HEK293 (cell line): ENCODE measurements at regions not wholly inside any gene's neighbourhood (a gene's known extent, or its start where the extent isn't known, plus 50 kb on each side); places are given as distances from the start of the nearest gene placed in this dataset.

Source experiments
- CTCF ChIA-PET: fragments of 350-600 bp; formaldehyde crosslinking; extraction: SDS; loops from one replicate; lab custom pipeline; 2021; ENCODE audit warnings: antibody characterized with exemption; lab: Yijun Ruan, JAX
- POLR2A ChIA-PET: fragments of 300-600 bp; formaldehyde crosslinking; extraction: SDS; loops from one replicate; lab custom pipeline; 2020; ENCODE audit warnings: antibody characterized with exemption, inconsistent platforms; lab: Yijun Ruan, JAX
- H3K27ac ChIP-seq: fragments of 200-500 bp; sonication (Bioruptor generic); 2 replicates; pipeline ENCODE4 v1.5.1; 2014; ENCODE audit warnings: low read depth, low read length, control low read depth, inconsistent platforms; ENCODE audit errors: extremely low read depth
- H3K36me3 ChIP-seq, 2 experiments: fragments of 200-500 bp in 1 of 2; sonication (Bioruptor generic) in 1 of 2; 1 replicate in 1 of 2; 2 replicates in 1 of 2; pipeline ENCODE4 v1.5.1; 2014 to 2017; ENCODE audit warnings: inconsistent platforms in 2 of 2, low read length in 2 of 2; ENCODE audit not compliant: control insufficient read depth in 2 of 2, insufficient read depth in 1 of 2
- H3K4me1 ChIP-seq: fragments of 200-500 bp; sonication (Bioruptor generic); 2 replicates; pipeline ENCODE4 v1.5.1; 2014; ENCODE audit warnings: mild to moderate bottlenecking, low read length, inconsistent platforms; ENCODE audit not compliant: control insufficient read depth, insufficient read depth
- H3K4me3 ChIP-seq: 2 replicates; pipeline ENCODE4 v1.5.1; 2011; ENCODE audit warnings: low read depth, mild to moderate bottlenecking, control low read depth, low read length, moderate library complexity
- H3K9me3 ChIP-seq: fragments of 200-500 bp; sonication (Bioruptor generic); 2 replicates; pipeline ENCODE4 v1.5.1; 2014; ENCODE audit warnings: low read depth, low read length, inconsistent platforms; ENCODE audit not compliant: control insufficient read depth, insufficient read depth
- GLIS1 ChIP-seq: fragments of 450-650 bp; formaldehyde crosslinking; IDR thresholded peaks from 2 replicates; pipeline ENCODE4 v1.5.1; 2016; ENCODE audit warnings: missing biosample characterization, missing genetic modification characterization
- KLF10 ChIP-seq: fragments of 450-650 bp; IDR thresholded peaks from 2 replicates; pipeline ENCODE4 v1.5.1; 2018; ENCODE audit warnings: missing biosample characterization, mild to moderate bottlenecking, missing genetic modification characterization
- MZF1 ChIP-seq: fragments of 450-650 bp; formaldehyde crosslinking; IDR thresholded peaks from 2 replicates; pipeline ENCODE4 v1.5.1; 2017; ENCODE audit warnings: missing biosample characterization, missing genetic modification characterization, borderline replicate concordance
- SCRT1 ChIP-seq: fragments of 450-650 bp; formaldehyde crosslinking; IDR thresholded peaks from 2 replicates; pipeline ENCODE4 v1.5.1; 2016; ENCODE audit warnings: missing biosample characterization, missing genetic modification characterization, borderline replicate concordance
- ZFHX2 ChIP-seq: fragments of 450-650 bp; formaldehyde crosslinking; conservative IDR thresholded peaks from 2 replicates; pipeline ENCODE4 v1.5.1; 2016; ENCODE audit warnings: missing biosample characterization, missing genetic modification characterization
- ZFP3 ChIP-seq: fragments of 450-650 bp; formaldehyde crosslinking; IDR thresholded peaks from 2 replicates; pipeline ENCODE4 v1.5.1; 2016; ENCODE audit warnings: low read depth, missing biosample characterization, missing genetic modification characterization
- ZNF138 ChIP-seq: fragments of 450-650 bp; formaldehyde crosslinking; IDR thresholded peaks from 2 replicates; pipeline ENCODE4 v1.5.1; 2016; ENCODE audit warnings: missing biosample characterization, missing genetic modification characterization, borderline replicate concordance
- ZNF18 ChIP-seq: fragments of 450-650 bp; formaldehyde crosslinking; IDR thresholded peaks from 2 replicates; pipeline ENCODE4 v1.5.1; 2016; ENCODE audit warnings: missing biosample characterization, missing genetic modification characterization
- ZNF2 ChIP-seq: fragments of 450-650 bp; formaldehyde crosslinking; IDR thresholded peaks from 2 replicates; pipeline ENCODE4 v1.5.1; 2016; ENCODE audit warnings: missing biosample characterization, missing genetic modification characterization
- ZNF214 ChIP-seq: fragments of 450-650 bp; formaldehyde crosslinking; IDR thresholded peaks from 2 replicates; pipeline ENCODE4 v1.5.1; 2017; ENCODE audit warnings: missing biosample characterization, mild to moderate bottlenecking, missing genetic modification characterization, borderline replicate concordance
- ZNF24 ChIP-seq: fragments of 450-650 bp; formaldehyde crosslinking; IDR thresholded peaks from 2 replicates; pipeline ENCODE4 v1.5.1; 2016; ENCODE audit warnings: missing biosample characterization, missing genetic modification characterization
- ZNF26 ChIP-seq: fragments of 450-650 bp; formaldehyde crosslinking; IDR thresholded peaks from 2 replicates; pipeline ENCODE4 v1.5.1; 2016; ENCODE audit warnings: missing biosample characterization, missing genetic modification characterization
- ZNF426 ChIP-seq: fragments of 450-650 bp; formaldehyde crosslinking; IDR thresholded peaks from 2 replicates; pipeline ENCODE4 v1.5.1; 2017; ENCODE audit warnings: missing biosample characterization, missing genetic modification characterization, mild to moderate bottlenecking, inconsistent platforms, moderate library complexity
- ZNF555 ChIP-seq: fragments of 450-650 bp; formaldehyde crosslinking; conservative IDR thresholded peaks from 2 replicates; pipeline ENCODE4 v1.5.1; 2017; ENCODE audit warnings: missing biosample characterization, mild to moderate bottlenecking, missing genetic modification characterization, inconsistent platforms
- ZNF571 ChIP-seq: fragments of 450-650 bp; formaldehyde crosslinking; IDR thresholded peaks from 2 replicates; pipeline ENCODE4 v1.5.0; 2017; ENCODE audit warnings: missing biosample characterization, missing genetic modification characterization
- ZNF626 ChIP-seq: fragments of 450-650 bp; sonication (Bioruptor Pico); formaldehyde crosslinking; IDR thresholded peaks from 2 replicates; pipeline ENCODE4 v1.5.1; 2018; ENCODE audit warnings: missing biosample characterization, missing genetic modification characterization, inconsistent platforms
- ZNF629 ChIP-seq: fragments of 450-650 bp; formaldehyde crosslinking; IDR thresholded peaks from 2 replicates; pipeline ENCODE4 v1.5.1; 2017; ENCODE audit warnings: missing biosample characterization, missing genetic modification characterization
- ZNF645 ChIP-seq: fragments of 450-650 bp; formaldehyde crosslinking; IDR thresholded peaks from 2 replicates; pipeline ENCODE4; 2016; ENCODE audit warnings: missing biosample characterization, missing genetic modification characterization
- ZNF707 ChIP-seq: fragments of 450-650 bp; formaldehyde crosslinking; IDR thresholded peaks from 2 replicates; pipeline ENCODE4 v1.5.1; 2016; ENCODE audit warnings: missing biosample characterization, missing genetic modification characterization
- ZNF747 ChIP-seq: fragments of 450-650 bp; formaldehyde crosslinking; IDR thresholded peaks from 2 replicates; pipeline ENCODE4 v1.5.1; 2016; ENCODE audit warnings: missing biosample characterization, missing genetic modification characterization
- ZSCAN4 ChIP-seq: fragments of 450-650 bp; formaldehyde crosslinking; IDR thresholded peaks from 2 replicates; pipeline ENCODE4 v1.5.1; 2017; ENCODE audit warnings: missing biosample characterization, missing genetic modification characterization

- TF ChIP-seq ZNF26 (tag by site-specific recombination): no peak
- no peak for TF ChIP-seq ZNF24 (tag by site-specific recombination)
- no peak for TF ChIP-seq ZNF2
- no peak for TF ChIP-seq ZNF138
- TF ChIP-seq ZNF626: no peak
- no peak for TF ChIP-seq ZNF555
- no peak for TF ChIP-seq MZF1 (tag by site-specific recombination)
These were observed 160.0 kb upstream of the SHH start (continued) for GRCh38 chr7:155972247-155972646.

- H3K4me1 ChIP-seq: no peaks in the 10 kb centered on the region
- TF ChIP-seq ZNF555: no peak
- TF ChIP-seq ZFHX2 (tag by site-specific recombination): no peak
- TF ChIP-seq KLF10 (tag by site-specific recombination): no peak
- TF ChIP-seq ZNF645 (tag by site-specific recombination): no peak
- no peak for TF ChIP-seq ZNF214 (tag by site-specific recombination)
- TF ChIP-seq, all 188 proteins: peak for 0
- Histone ChIP-seq H3K27ac (no peak overlapping the region), H3K36me3 (no peaks in the 10 kb centered on the region), H3K4me3 (no peak overlapping the region), H3K9me3 (no peaks in the 10 kb centered on the region)
- ChIA-PET CTCF (interaction anchor here (1.2 kb wide), 1 partner anchor 9 kb away, joined by 3 read pairs; no protein-coding TSS in a partner anchor), POLR2A (no interaction called here)
These were observed 159.0 kb upstream of the SHH start for GRCh38 chr7:155971180-155971770.

- no peak overlapping the region for H3K27ac ChIP-seq
- TF ChIP-seq ZNF629 (tag by site-specific recombination) (no peak), ZNF707 (tag by site-specific recombination) (no peak), ZNF747 (no peak)
- POLR2A ChIA-PET: interaction anchor here (0.6 kb wide), 1 partner anchor 1692 kb away, joined by 5 read pairs; no protein-coding TSS in a partner anchor
- no peaks in the 10 kb centered on the region for H3K9me3 ChIP-seq
- H3K4me3 ChIP-seq: no peak overlapping the region
- CTCF ChIA-PET: interaction anchor here (0.5 kb wide), 1 partner anchor 91 kb away, joined by 3 read pairs; no protein-coding TSS in a partner anchor
- no peaks in the 10 kb centered on the region for H3K4me1 ChIP-seq
- H3K36me3 ChIP-seq: no peaks in the 10 kb centered on the region
These were observed 157.1 kb upstream of the SHH start for GRCh38 chr7:155969192-155969929.

- no peaks in the 10 kb centered on the region for H3K36me3 ChIP-seq
- no peak overlapping the region for H3K27ac ChIP-seq
- no peaks in the 10 kb centered on the region for H3K4me1 ChIP-seq
- no peaks in the 10 kb centered on the region for H3K9me3 ChIP-seq
- CTCF ChIA-PET: no interaction called here
- no peak overlapping the region for H3K4me3 ChIP-seq
- POLR2A ChIA-PET: interaction anchor here (0.5 kb wide), 1 partner anchor 192 kb away, joined by 4 read pairs; no protein-coding TSS in a partner anchor
- TF ChIP-seq SCRT1 (no peak), ZNF18 (no peak), ZNF26 (tag by site-specific recombination) (no peak), GLIS1 (no peak), ZSCAN4 (tag by site-specific recombination) (no peak), ZFP3 (tag by site-specific recombination) (no peak), ZNF426 (no peak), ZNF571 (no peak)
These were observed 152.7 kb upstream of the SHH start for GRCh38 chr7:155965010-155965409.
